OCI-LY7 (cell line): ENCODE measurements at regions not wholly inside any gene's neighbourhood (a gene's known extent, or its start where the extent isn't known, plus 50 kb on each side); places are given as distances from the start of the nearest gene placed in this dataset.
"Not testable (repeated sequence)": the region's sequence is repeated elsewhere in the genome, so short reads cannot be mapped to it uniquely, and the experiment has no call there.

Experiments used
- BruUV-seq: library from RNA; stranded (reverse); fragments of 400-500 nt; replicated peaks from 2 replicates; lab custom pipeline; 2021; lab: Mats Ljungman, UMichigan
- CTCF ChIA-PET: fragments of 300-600 bp; sonication (Branson Sonifier 250); formaldehyde crosslinking; loops from one replicate; lab custom pipeline; 2022; ENCODE audit warnings: antibody characterized with exemption; ENCODE audit not compliant: unreplicated experiment; lab: Charles Lee
- POLR2A ChIA-PET: fragments of 300-600 bp; sonication (Branson Sonifier 250); formaldehyde crosslinking; loops from one replicate; lab custom pipeline; 2022; ENCODE audit warnings: antibody characterized with exemption; lab: Charles Lee
- DNase-seq: peaks from one replicate; pipeline ENCODE4 v3.0.0-alpha.2; 2015; ENCODE audit warnings: low spot score
- H2AFZ ChIP-seq: fragments of 200-600 bp; sonication (generic), shearing (Covaris generic); 2 replicates; pipeline ENCODE4 v1.6.1; 2014; ENCODE audit warnings: mild to moderate bottlenecking, antibody characterized with exemption, low read length, moderate library complexity
- H3K27ac ChIP-seq: fragments of 200-600 bp; sonication (generic); 2 replicates; pipeline ENCODE4 v1.5.1; 2014; ENCODE audit warnings: mixed run types, low read depth, mild to moderate bottlenecking, moderate library complexity, low read length, inconsistent platforms; ENCODE audit not compliant: poor library complexity, severe bottlenecking
- H3K36me3 ChIP-seq: fragments of 200-600 bp; sonication (generic); 2 replicates; pipeline ENCODE4 v1.6.1; 2014; ENCODE audit warnings: mild to moderate bottlenecking, antibody characterized with exemption, low read length, moderate library complexity, mixed read lengths; ENCODE audit not compliant: insufficient read depth
- H3K4me1 ChIP-seq: fragments of 200-600 bp; sonication (generic); 2 replicates; pipeline ENCODE4 v1.5.1; 2014; ENCODE audit warnings: mild to moderate bottlenecking, low read length; ENCODE audit not compliant: insufficient read depth, poor library complexity, severe bottlenecking
- H3K4me2 ChIP-seq: fragments of 200-600 bp; sonication (generic); 2 replicates; pipeline ENCODE4 v1.6.1; 2014; ENCODE audit warnings: mild to moderate bottlenecking, low read length
- H3K4me3 ChIP-seq: fragments of 200-600 bp; sonication (generic); 2 replicates; pipeline ENCODE4 v1.5.1; 2014; ENCODE audit warnings: mild to moderate bottlenecking, low read depth, low read length; ENCODE audit not compliant: poor library complexity, severe bottlenecking
- H3K79me2 ChIP-seq: fragments of 200-600 bp; sonication (generic); 2 replicates; pipeline ENCODE4 v1.6.1; 2016; ENCODE audit warnings: low read depth, mild to moderate bottlenecking, low read length, moderate library complexity, mixed read lengths; ENCODE audit not compliant: insufficient read depth
- H3K9me2 ChIP-seq: fragments of 200-600 bp; sonication (generic); 2 replicates; pipeline ENCODE4 v1.6.1; 2016; ENCODE audit warnings: mild to moderate bottlenecking, low read length, mixed read lengths; ENCODE audit not compliant: insufficient read depth
- H3K9me3 ChIP-seq: fragments of 200-600 bp; sonication (generic); 2 replicates; pipeline ENCODE4 v1.6.1; 2014; ENCODE audit warnings: mild to moderate bottlenecking, mixed run types, low read length, mixed read lengths
- H4K20me1 ChIP-seq: fragments of 200-600 bp; sonication (generic); 2 replicates; pipeline ENCODE4 v1.6.1; 2014; ENCODE audit warnings: mild to moderate bottlenecking, antibody characterized with exemption, low read length, moderate library complexity, mixed read lengths; ENCODE audit not compliant: insufficient read depth
- CTCF ChIP-seq: fragments of 200-600 bp; sonication (generic); conservative IDR thresholded peaks from 2 replicates; pipeline ENCODE4 v1.5.1; 2014; ENCODE audit warnings: mild to moderate bottlenecking, antibody characterized with exemption, low read length, moderate library complexity, mixed read lengths
- EZH2phosphoT487 ChIP-seq: fragments of 200-600 bp; sonication (generic); IDR thresholded peaks from 2 replicates; pipeline ENCODE4 v1.6.1; 2018; ENCODE audit warnings: low read depth, borderline replicate concordance, mild to moderate bottlenecking, mixed run types, antibody characterized with exemption, low read length, moderate library complexity, mixed read lengths
- intact Hi-C: fragments of 100-400 bp; cut with micrococcal nuclease; formaldehyde crosslinking; loops from one replicate; pipeline ENCODE4 v1.10.0; 2022; ENCODE audit not compliant: unreplicated experiment

DNA sequence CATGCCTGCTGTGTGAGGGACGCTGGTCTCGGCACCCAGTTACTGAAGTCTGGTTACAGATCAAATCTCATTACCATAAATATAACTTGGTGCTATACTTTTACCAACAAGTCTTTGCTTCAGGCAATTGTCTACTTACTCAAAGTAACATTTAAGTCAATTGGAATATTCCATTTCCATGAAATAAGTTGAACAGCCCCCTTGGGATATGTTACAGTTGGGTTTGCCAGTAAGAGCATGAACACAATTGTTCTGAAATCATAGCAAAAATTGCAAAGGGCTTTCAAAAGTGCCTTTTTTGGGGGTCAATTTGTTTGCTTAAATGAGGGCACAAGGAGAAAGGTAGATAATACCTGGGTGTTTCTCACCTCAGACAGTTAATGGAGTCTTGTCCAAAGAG lies 170.9 kb upstream of the EXOC2 start:
- intact Hi-C loops, result no loop called here
- TF ChIP-seq EZH2phosphoT487 (no peak), CTCF (no peak)

DNA sequence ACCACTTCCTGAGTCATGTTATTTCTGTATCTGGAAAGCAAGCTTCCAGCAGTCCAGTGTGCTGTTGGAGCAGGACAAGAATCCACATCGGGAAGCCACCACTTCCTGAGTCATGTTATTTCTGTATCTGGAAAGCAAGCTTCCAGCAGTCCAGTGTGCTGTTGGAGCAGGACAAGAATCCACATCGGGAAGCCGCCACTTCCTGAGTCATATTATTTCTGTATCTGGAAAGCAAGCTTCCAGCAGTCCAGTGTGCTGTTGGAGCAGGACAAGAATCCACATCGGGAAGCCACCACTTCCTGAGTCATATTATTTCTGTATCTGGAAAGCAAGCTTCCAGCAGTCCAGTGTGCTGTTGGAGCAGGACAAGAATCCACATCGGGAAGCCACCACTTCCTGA lies 170.2 kb upstream of the EXOC2 start:
- H3K27ac ChIP-seq, H3K4me3 ChIP-seq, CTCF ChIA-PET, BruUV-seq, POLR2A ChIA-PET, H3K4me1 ChIP-seq, H4K20me1 ChIP-seq, H3K4me2 ChIP-seq, H3K9me2 ChIP-seq, H3K79me2 ChIP-seq, H3K36me3 ChIP-seq, H2AFZ ChIP-seq, intact Hi-C loops, DNase-seq, H3K9me3 ChIP-seq: not testable (repeated sequence)

More for the DNA sequence above, 170.9 kb upstream of the EXOC2 start:
- Histone ChIP-seq H3K4me3 (no peak overlapping the region), H3K79me2 (no peaks in the 10 kb centered on the region), H3K27ac (no peak overlapping the region), H3K4me1 (no peaks in the 10 kb centered on the region), H4K20me1 (no peaks in the 10 kb centered on the region), H2AFZ (no peak overlapping the region), H3K4me2 (no peak overlapping the region), H3K9me2 (no peaks in the 10 kb centered on the region), H3K36me3 (no peaks in the 10 kb centered on the region), H3K9me3 (no peaks in the 10 kb centered on the region)
- DNase-seq, result no peak
- CTCF ChIA-PET, result no interaction called here
- BruUV-seq, result no TSS peak
- POLR2A ChIA-PET, result no interaction called here

- DNase-seq, result no peak
- Histone ChIP-seq H4K20me1 (no peaks in the 10 kb centered on the region), H3K9me2 (no peaks in the 10 kb centered on the region), H3K4me3 (no peak overlapping the region), H2AFZ (no peak overlapping the region), H3K4me2 (no peak overlapping the region), H3K4me1 (no peaks in the 10 kb centered on the region), H3K36me3 (no peaks in the 10 kb centered on the region), H3K27ac (no peak overlapping the region), H3K9me3 (no peaks in the 10 kb centered on the region), H3K79me2 (no peaks in the 10 kb centered on the region)
- no peak for TF ChIP-seq EZH2phosphoT487
- TF ChIP-seq CTCF, result no peak
- ChIA-PET CTCF (no interaction called here), POLR2A (interaction anchor here (1.5 kb wide), 1 partner anchor 20 kb away, joined by 3 read pairs; no protein-coding TSS in a partner anchor)
- intact Hi-C loops, result no loop called here
- no TSS peak for BruUV-seq
Observed at GRCh38 chr6:859936-860335, 167.0 kb upstream of the EXOC2 start.
